Progenitor cell of endocrine pancreas (in vitro differentiated cells): ENCODE measurements at regions not wholly inside any gene's neighbourhood (a gene's known extent, or its start where the extent isn't known, plus 50 kb on each side); places are given as distances from the start of the nearest gene placed in this dataset.

ENCODE experiments used
- DNase-seq: peaks from one replicate; pipeline ENCODE4 v3.0.0; 2021; ENCODE audit warnings: low spot score; ENCODE audit not compliant: unreplicated experiment
- H3K27ac Mint-ChIP-seq: 2 replicates; pipeline ENCODE4 v1.8.0; 2021; ENCODE audit warnings: mild to moderate bottlenecking, moderate library complexity, mixed read lengths
- H3K27me3 Mint-ChIP-seq: 2 replicates; pipeline ENCODE4 v1.8.0; 2021; ENCODE audit warnings: mixed read lengths
- H3K36me3 Mint-ChIP-seq: 2 replicates; pipeline ENCODE4 v1.8.0; 2022; ENCODE audit warnings: mixed read lengths; ENCODE audit not compliant: insufficient read depth
- H3K4me1 Mint-ChIP-seq: 2 replicates; pipeline ENCODE4 v1.8.0; 2021; ENCODE audit warnings: low read depth, mixed read lengths
- H3K4me3 Mint-ChIP-seq: 2 replicates; pipeline ENCODE4 v1.8.0; 2021; ENCODE audit warnings: low read depth, mild to moderate bottlenecking, moderate library complexity, mixed read lengths
- H3K9me3 Mint-ChIP-seq: 2 replicates; pipeline ENCODE4 v1.8.0; 2021; ENCODE audit warnings: low read depth, mixed read lengths
- TF ChIP-seq, protein P1 (sequence below): fragments of 200-600 bp; sonication (generic); IDR thresholded peaks from one replicate; pipeline ENCODE4 v1.5.0; 2021; ENCODE audit warnings: antibody characterized with exemption, mild to moderate bottlenecking; ENCODE audit not compliant: unreplicated experiment

DNA sequence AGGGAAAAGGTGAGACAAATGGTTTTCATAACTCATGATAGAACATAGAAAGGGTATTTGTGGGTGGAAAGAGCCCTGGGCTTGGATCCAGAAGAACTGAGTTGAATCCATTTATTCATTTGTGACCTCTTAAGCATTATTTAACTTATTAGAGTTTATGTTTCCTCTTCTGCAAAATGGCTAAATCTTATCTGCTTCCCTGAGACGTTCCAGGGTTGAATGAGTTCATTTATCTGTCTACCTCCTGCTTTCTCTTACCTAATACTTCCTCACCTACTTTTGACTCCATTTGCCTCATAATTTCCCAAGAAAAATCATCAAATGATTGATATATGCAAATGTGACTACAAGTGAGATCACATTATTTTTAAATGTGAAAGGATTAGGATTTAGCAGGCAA lies 152.7 kb upstream of the GAS1 start:
- H3K4me1 Mint-ChIP-seq: peaks cover 3% of the 10 kb centered on the region
- TF ChIP-seq, protein P1, sequence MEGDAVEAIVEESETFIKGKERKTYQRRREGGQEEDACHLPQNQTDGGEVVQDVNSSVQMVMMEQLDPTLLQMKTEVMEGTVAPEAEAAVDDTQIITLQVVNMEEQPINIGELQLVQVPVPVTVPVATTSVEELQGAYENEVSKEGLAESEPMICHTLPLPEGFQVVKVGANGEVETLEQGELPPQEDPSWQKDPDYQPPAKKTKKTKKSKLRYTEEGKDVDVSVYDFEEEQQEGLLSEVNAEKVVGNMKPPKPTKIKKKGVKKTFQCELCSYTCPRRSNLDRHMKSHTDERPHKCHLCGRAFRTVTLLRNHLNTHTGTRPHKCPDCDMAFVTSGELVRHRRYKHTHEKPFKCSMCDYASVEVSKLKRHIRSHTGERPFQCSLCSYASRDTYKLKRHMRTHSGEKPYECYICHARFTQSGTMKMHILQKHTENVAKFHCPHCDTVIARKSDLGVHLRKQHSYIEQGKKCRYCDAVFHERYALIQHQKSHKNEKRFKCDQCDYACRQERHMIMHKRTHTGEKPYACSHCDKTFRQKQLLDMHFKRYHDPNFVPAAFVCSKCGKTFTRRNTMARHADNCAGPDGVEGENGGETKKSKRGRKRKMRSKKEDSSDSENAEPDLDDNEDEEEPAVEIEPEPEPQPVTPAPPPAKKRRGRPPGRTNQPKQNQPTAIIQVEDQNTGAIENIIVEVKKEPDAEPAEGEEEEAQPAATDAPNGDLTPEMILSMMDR: no peak
- no peak overlapping the region for H3K4me3 Mint-ChIP-seq
- H3K36me3 Mint-ChIP-seq: no peaks in the 10 kb centered on the region
- H3K27ac Mint-ChIP-seq: no peak overlapping the region
- no peaks in the 10 kb centered on the region for H3K9me3 Mint-ChIP-seq
- H3K27me3 Mint-ChIP-seq: no peaks in the 10 kb centered on the region
- no peak for DNase-seq

DNA sequence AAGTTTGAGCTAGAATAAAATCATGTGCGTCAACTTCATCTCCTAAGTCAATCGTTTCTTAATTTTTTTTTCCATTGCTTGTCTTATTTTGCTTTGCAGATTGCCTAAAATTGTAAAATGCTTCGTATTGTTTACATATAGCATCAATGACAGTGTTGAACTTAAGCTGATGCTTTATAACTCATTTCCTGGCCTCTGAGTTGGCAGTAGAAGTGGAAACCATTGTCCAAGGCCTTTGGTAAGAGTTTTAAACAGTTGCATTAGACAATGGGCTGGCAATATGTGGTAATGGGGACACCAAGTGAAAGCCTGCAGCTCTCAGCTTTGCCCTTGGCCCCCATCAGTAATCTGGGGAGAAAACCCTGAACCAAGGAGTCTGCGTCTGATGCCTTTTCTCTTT lies 154.8 kb upstream of the GAS1 start:
- Mint-ChIP-seq H3K4me1 (peaks cover 9% of the 10 kb centered on the region), H3K27me3 (peaks cover 5% of the 10 kb centered on the region), H3K4me3 (no peak overlapping the region), H3K9me3 (no peaks in the 10 kb centered on the region), H3K36me3 (no peaks in the 10 kb centered on the region), H3K27ac (no peak overlapping the region)
- DNase-seq: no peak
- TF ChIP-seq, protein P1: no peak

DNA sequence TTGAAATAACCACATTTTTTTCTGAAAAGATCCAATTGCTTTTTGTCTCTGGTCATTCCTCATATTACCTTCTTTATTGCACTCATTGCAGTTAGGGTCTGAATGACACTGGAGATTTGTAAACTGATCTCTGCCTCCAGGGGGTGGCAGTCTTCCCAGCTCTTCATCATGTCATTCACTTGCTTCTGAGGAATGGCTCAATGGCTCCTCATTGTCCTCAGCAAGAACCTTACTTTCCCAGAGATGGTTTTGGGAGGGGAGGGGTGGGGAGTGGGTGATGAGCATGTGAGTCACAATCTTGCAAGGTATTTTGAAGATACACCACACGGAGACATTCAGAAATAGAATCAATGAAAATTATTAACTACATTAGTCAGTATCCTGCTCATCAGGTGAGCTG lies 159.8 kb upstream of the GAS1 start:
- no peak for DNase-seq
- no peak overlapping the region for H3K27ac Mint-ChIP-seq
- no peaks in the 10 kb centered on the region for H3K9me3 Mint-ChIP-seq
- H3K27me3 Mint-ChIP-seq: peaks cover 5% of the 10 kb centered on the region
- TF ChIP-seq, protein P1: no peak
- no peak overlapping the region for H3K4me3 Mint-ChIP-seq
- H3K36me3 Mint-ChIP-seq: no peaks in the 10 kb centered on the region
- peaks cover 9% of the 10 kb centered on the region for H3K4me1 Mint-ChIP-seq

DNA sequence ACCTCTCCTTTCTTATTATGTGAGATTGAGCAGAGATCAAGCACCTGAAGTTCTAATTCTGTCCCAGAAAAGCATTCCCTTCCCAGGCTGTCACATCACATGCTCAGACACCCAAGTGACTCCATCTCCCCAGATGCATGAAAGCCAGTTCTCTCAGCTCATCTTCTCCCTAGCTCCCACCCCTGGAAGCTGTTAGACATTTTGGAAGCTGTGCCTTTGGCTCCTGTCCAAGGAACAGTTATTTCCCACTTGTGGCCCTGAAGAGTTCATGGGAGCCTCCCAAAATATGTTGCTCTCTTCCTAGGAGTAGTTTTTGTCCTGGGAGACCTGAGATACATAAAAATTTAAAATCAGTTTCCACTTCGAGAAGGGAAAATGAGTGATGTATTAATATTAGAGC lies 161.4 kb upstream of the GAS1 start:
- no peak overlapping the region for H3K27ac Mint-ChIP-seq
- no peak overlapping the region for H3K4me3 Mint-ChIP-seq
- peaks cover 7% of the 10 kb centered on the region for H3K27me3 Mint-ChIP-seq
- H3K9me3 Mint-ChIP-seq: no peaks in the 10 kb centered on the region
- H3K4me1 Mint-ChIP-seq: peaks cover 9% of the 10 kb centered on the region
- TF ChIP-seq, protein P1: no peak
- no peaks in the 10 kb centered on the region for H3K36me3 Mint-ChIP-seq
- DNase-seq: no peak

DNA sequence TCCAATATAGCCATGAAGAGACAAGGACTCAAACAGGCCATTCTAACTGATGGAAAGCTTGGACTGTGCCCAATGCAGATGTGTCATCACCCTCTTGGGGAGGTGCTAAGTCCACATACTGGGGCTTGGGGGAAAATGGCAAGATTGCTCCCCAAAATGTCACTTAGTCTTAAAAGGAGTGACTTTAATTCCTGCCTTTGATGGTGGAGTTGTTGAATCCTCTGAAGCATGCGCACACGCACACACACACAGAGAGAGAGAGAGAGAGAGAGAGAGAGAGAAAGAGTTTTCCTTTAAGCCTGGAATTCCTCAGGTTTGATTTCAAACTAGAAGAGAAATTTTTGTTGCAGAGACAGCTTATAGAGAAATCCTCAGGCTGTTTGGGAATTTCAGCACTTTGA lies 161.9 kb upstream of the GAS1 start:
- no peak for DNase-seq
- TF ChIP-seq, protein P1: no peak
- H3K36me3 Mint-ChIP-seq: no peaks in the 10 kb centered on the region
- H3K27ac Mint-ChIP-seq: no peak overlapping the region
- no peaks in the 10 kb centered on the region for H3K9me3 Mint-ChIP-seq
- H3K4me1 Mint-ChIP-seq: peaks cover 9% of the 10 kb centered on the region
- H3K27me3 Mint-ChIP-seq: peaks cover 7% of the 10 kb centered on the region
- H3K4me3 Mint-ChIP-seq: no peak overlapping the region

DNA sequence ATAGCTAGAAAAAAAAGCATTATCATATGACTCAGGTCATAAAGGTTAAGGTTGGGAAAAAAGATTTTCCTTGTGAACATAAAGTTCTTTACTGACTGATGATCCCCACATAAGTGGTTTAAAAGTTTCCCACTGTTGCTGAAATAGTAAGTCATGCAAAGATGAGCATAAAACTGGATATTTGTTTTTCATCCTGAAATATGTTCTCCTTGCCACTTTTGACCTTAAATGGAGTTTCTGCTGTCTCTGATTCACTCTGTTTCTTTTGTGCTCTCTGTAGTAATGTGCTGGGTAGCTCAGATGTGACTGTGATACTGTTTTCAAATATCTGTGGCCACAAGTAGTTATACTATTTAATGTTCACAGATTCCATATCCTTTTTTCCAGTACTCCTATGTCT lies 162.5 kb upstream of the GAS1 start:
- Mint-ChIP-seq H3K27ac (no peak overlapping the region), H3K4me1 (peaks cover 9% of the 10 kb centered on the region), H3K27me3 (peaks cover 7% of the 10 kb centered on the region), H3K4me3 (no peak overlapping the region), H3K36me3 (no peaks in the 10 kb centered on the region), H3K9me3 (no peaks in the 10 kb centered on the region)
- TF ChIP-seq, protein P1: no peak
- DNase-seq: no peak
